Heart right ventricle (tissue), 16 donors: ENCODE measurements at regions not wholly inside any gene's neighbourhood (a gene's known extent, or its start where the extent isn't known, plus 50 kb on each side); places are given as distances from the start of the nearest gene placed in this dataset.

Experiments
- ATAC-seq, 8 donors: fragments of 200-7000 bp; cut with Tn5 transposase; one replicate each; pipeline ENCODE4 v1.9.1; 2020; ENCODE audit warnings: mild to moderate bottlenecking in 8 of 8, moderate library complexity in 8 of 8, moderate number of reproducible peaks in 1 of 8
- DNase-seq, 2 donors: peaks; one replicate each; pipeline ENCODE4 v3.0.0-alpha.2; 2020
- H3K27ac ChIP-seq, 10 donors: fragments of 200-600 bp; sonication (generic) in 2 of 10; one replicate each; pipeline versions ENCODE4 v1.5.0 to v1.8.0; 2020 to 2022; ENCODE audit warnings: mild to moderate bottlenecking in 3 of 10
- H3K27me3 ChIP-seq, 7 donors: fragments of 200-600 bp; one replicate each; pipeline ENCODE4 v1.8.0; 2021 to 2022; ENCODE audit warnings: mild to moderate bottlenecking in 2 of 7
- H3K36me3 ChIP-seq, 9 donors: fragments of 200-600 bp; sonication (generic) in 1 of 9; one replicate each; pipeline versions ENCODE4 v1.5.0 to v1.8.0; 2020 to 2022; ENCODE audit warnings: mild to moderate bottlenecking in 2 of 9
- H3K4me1 ChIP-seq, 9 donors: fragments of 200-600 bp; sonication (generic) in 1 of 9; one replicate each; pipeline versions ENCODE4 v1.5.0 to v1.8.0; 2020 to 2022; ENCODE audit warnings: mild to moderate bottlenecking in 4 of 9
- H3K4me3 ChIP-seq, 10 donors: fragments of 200-600 bp; sonication (generic) in 2 of 10; one replicate each; pipeline versions ENCODE4 v1.5.0 to v1.8.0; 2020 to 2022; ENCODE audit warnings: mild to moderate bottlenecking in 7 of 10, moderate library complexity in 2 of 10
- H3K9me3 ChIP-seq, 11 donors: fragments of 200-600 bp in 10 of 11; sonication (generic) in 2 of 11; one replicate each; pipeline versions ENCODE4 v1.5.0 to v1.8.0; 2013 to 2022; ENCODE audit warnings: mild to moderate bottlenecking in 2 of 11, control low read depth in 1 of 11, moderate library complexity in 1 of 11
- CTCF ChIP-seq, 9 donors: fragments of 200-600 bp; sonication (generic) in 2 of 9; IDR thresholded peaks; one replicate each; pipeline versions ENCODE4 v1.5.0 to v1.8.0; 2021 to 2022; ENCODE audit warnings: antibody characterized with exemption in 9 of 9, mild to moderate bottlenecking in 5 of 9, moderate library complexity in 1 of 9
- WGBS, 2 donors: extraction: QIAGEN DNeasy Blood & Tissue Kit; methylation state at CpG; one replicate each; pipeline ENCODE4 v1.1.7; 2013; ENCODE audit warnings: inconsistent platforms in 1 of 2; 5-methylcytosine and 5-hydroxymethylcytosine counted together
- intact Hi-C, 10 donors: fragments of 100-400 bp; cut with DNase I; formaldehyde crosslinking; loops; one replicate each; pipeline versions ENCODE4 v1.11.1 to v1.14.2; 2022
- donor health status: Arrhythmogenic right ventricular cardiomyopathy.
- donor health status: ischemic (EF 13 %, LVEDD 7.1; RV severe dilation, severe dysfunction).
- donor health status: healthy with polysubstance abuse.
- donor health status: DM: no; HTN: yes; CAD: no.
- donor health status: DM: no; HTN: no; CAD: no.
- donor health status: ischemic (EF 25% LVEDD 6.9; RV normal size, moderate dysfunction).
- donor health status: ischemic (EF 25% LVEDD 5.7; RV mildly dilated, moderate dysfunction).
- donor health status: healthy.
- donor health status: DM: yes; HTN: yes; CAD: no.
- donor health status: Ischemic cardiomyopathy.
- donor health status: ischemic (EF 35%, LVEDD 5.7; RV mildly dilated, moderate dysfunction).
- donor health status: nonischemic (EF 11% LVEDD 7.7; RV severe dilation, severe dysfunction).
- donor health status: DM: yes; HTN: yes; CAD: no.
- donor health status: PGD.
- donor health status: ischemic (EF 29% LVEDD 5.4; RV normal size, mild dysfunction).
- donor health status: nonischemic (EF 23%, LVEDD 6.1; RV moderate dilation, normal function).

- Histone ChIP-seq H3K36me3 (no peaks in the 10 kb centered on the region), H3K4me3 (no peak overlapping the region), H3K27me3 (peaks cover 0 to 52% (median 14%) of the 10 kb centered on the region in 7 donors), H3K4me1 (no peaks in the 10 kb centered on the region), H3K27ac (no peak overlapping the region), H3K9me3 (no peaks in the 10 kb centered on the region)
- 58 to 59% methylated on average over 5 of the region's 5 CpGs for WGBS, 2 donors
- intact Hi-C loops = no loop called here
- DNase-seq (no peak), ATAC-seq (no peak)
- no peak for TF ChIP-seq CTCF (IDR thresholded peaks at IDR 0.05)
Measured at GRCh38 chr14:57073986-57074385, 194.7 kb downstream of the EXOC5 start.

GRCh38 chr14:57071639-57072038 lies 197.1 kb downstream of the EXOC5 start:
- H3K9me3 ChIP-seq = no peaks in the 10 kb centered on the region
- H3K27me3 ChIP-seq = peaks cover 0 to 75% (median 37%) of the 10 kb centered on the region in 7 donors
- intact Hi-C loops = no loop called here
- H3K4me3 ChIP-seq = no peak overlapping the region
- no peak for ATAC-seq
- TF ChIP-seq CTCF (IDR thresholded peaks at IDR 0.05) = no peak
- DNase-seq = no peak
- no peaks in the 10 kb centered on the region for H3K4me1 ChIP-seq
- WGBS, 2 donors = 75 to 81% methylated on average over 1 of the region's 1 CpG
- H3K27ac ChIP-seq = no peak overlapping the region
- H3K36me3 ChIP-seq = no peaks in the 10 kb centered on the region

GRCh38 chr14:57069702-57070101 lies 199.0 kb downstream of the EXOC5 start:
- Histone ChIP-seq H3K36me3 (no peaks in the 10 kb centered on the region), H3K4me1 (no peaks in the 10 kb centered on the region), H3K9me3 (no peaks in the 10 kb centered on the region), H3K27ac (no peak overlapping the region), H3K27me3 (peaks cover 0 to 75% (median 37%) of the 10 kb centered on the region in 7 donors), H3K4me3 (no peak overlapping the region)
- no peak for DNase-seq
- no peak for TF ChIP-seq CTCF (IDR thresholded peaks at IDR 0.05)
- intact Hi-C loops = no loop called here
- no peak for ATAC-seq
- 69 to 74% methylated on average over 5 of the region's 5 CpGs for WGBS, 2 donors

GRCh38 chr14:57068511-57068910 lies 200.2 kb downstream of the EXOC5 start:
- intact Hi-C loops = no loop called here
- Histone ChIP-seq H3K9me3 (no peaks in the 10 kb centered on the region), H3K36me3 (no peaks in the 10 kb centered on the region), H3K4me1 (no peaks in the 10 kb centered on the region), H3K27me3 (peaks cover 0 to 68% (median 37%) of the 10 kb centered on the region in 7 donors), H3K27ac (no peak overlapping the region), H3K4me3 (no peak overlapping the region)
- DNase-seq (no peak), ATAC-seq (no peak)
- WGBS, 2 donors = 17 to 18% methylated on average over 8 of the region's 8 CpGs
- TF ChIP-seq CTCF (IDR thresholded peaks at IDR 0.05) = no peak
